Nephron (organoid): ENCODE measurements at regions not wholly inside any gene's neighbourhood (a gene's known extent, or its start where the extent isn't known, plus 50 kb on each side); places are given as distances from the start of the nearest gene placed in this dataset.

ENCODE experiments used
- H3K27ac Mint-ChIP-seq, 3 experiments: 2 replicates each; pipeline ENCODE4 v1.8.0; 2020; ENCODE audit warnings: mixed read lengths in 3 of 3, mild to moderate bottlenecking in 2 of 3, moderate library complexity in 1 of 3
- H3K27me3 Mint-ChIP-seq: 2 replicates; pipeline ENCODE4 v1.8.0; 2021; ENCODE audit warnings: low read depth, mild to moderate bottlenecking, moderate library complexity, mixed read lengths
- H3K36me3 Mint-ChIP-seq: 2 replicates; pipeline ENCODE4 v1.8.0; 2020; ENCODE audit warnings: low read depth, mixed read lengths
- H3K4me1 Mint-ChIP-seq: 2 replicates; pipeline ENCODE4 v1.8.0; 2020; ENCODE audit warnings: mixed read lengths
- H3K4me3 Mint-ChIP-seq, 3 experiments: 2 replicates each; pipeline ENCODE4 v1.8.0; 2020; ENCODE audit warnings: mild to moderate bottlenecking in 3 of 3, mixed read lengths in 3 of 3, moderate library complexity in 2 of 3
- H3K9me3 Mint-ChIP-seq: 2 replicates; pipeline ENCODE4 v1.8.0; 2020; ENCODE audit warnings: mixed read lengths
- TF ChIP-seq, protein P1 (sequence below), 3 experiments: fragments of 200-600 bp; sonication (generic); IDR thresholded peaks; one replicate each; pipeline ENCODE4 v1.5.0; 2021; ENCODE audit warnings: antibody characterized with exemption in 3 of 3; ENCODE audit not compliant: unreplicated experiment in 3 of 3

- H3K9me3 Mint-ChIP-seq, result peaks cover 16% of the 10 kb centered on the region
- H3K4me1 Mint-ChIP-seq, result peaks cover 18% of the 10 kb centered on the region
- no peak overlapping the region for H3K4me3 Mint-ChIP-seq
- H3K36me3 Mint-ChIP-seq, result no peaks in the 10 kb centered on the region
- H3K27ac Mint-ChIP-seq, result no peak overlapping the region
- TF ChIP-seq, protein P1, sequence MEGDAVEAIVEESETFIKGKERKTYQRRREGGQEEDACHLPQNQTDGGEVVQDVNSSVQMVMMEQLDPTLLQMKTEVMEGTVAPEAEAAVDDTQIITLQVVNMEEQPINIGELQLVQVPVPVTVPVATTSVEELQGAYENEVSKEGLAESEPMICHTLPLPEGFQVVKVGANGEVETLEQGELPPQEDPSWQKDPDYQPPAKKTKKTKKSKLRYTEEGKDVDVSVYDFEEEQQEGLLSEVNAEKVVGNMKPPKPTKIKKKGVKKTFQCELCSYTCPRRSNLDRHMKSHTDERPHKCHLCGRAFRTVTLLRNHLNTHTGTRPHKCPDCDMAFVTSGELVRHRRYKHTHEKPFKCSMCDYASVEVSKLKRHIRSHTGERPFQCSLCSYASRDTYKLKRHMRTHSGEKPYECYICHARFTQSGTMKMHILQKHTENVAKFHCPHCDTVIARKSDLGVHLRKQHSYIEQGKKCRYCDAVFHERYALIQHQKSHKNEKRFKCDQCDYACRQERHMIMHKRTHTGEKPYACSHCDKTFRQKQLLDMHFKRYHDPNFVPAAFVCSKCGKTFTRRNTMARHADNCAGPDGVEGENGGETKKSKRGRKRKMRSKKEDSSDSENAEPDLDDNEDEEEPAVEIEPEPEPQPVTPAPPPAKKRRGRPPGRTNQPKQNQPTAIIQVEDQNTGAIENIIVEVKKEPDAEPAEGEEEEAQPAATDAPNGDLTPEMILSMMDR (IDR thresholded peaks at IDR 0.05; ENCODE audit: unreplicated experiment in 3 of 3), result no peak
- peaks cover 12% of the 10 kb centered on the region for H3K27me3 Mint-ChIP-seq
These were observed 518.3 kb downstream of the MN1 start for GRCh38 chr22:27283240-27283639.

- Mint-ChIP-seq H3K36me3 (no peaks in the 10 kb centered on the region), H3K27me3 (peaks cover 12% of the 10 kb centered on the region), H3K27ac (no peak overlapping the region), H3K9me3 (peaks cover 13% of the 10 kb centered on the region), H3K4me3 (no peak overlapping the region), H3K4me1 (peaks cover 22% of the 10 kb centered on the region)
- TF ChIP-seq, protein P1 (IDR thresholded peaks at IDR 0.05; ENCODE audit: unreplicated experiment in 3 of 3), result no peak
These were observed 517.8 kb downstream of the MN1 start for GRCh38 chr22:27283714-27284113.

- Mint-ChIP-seq H3K4me3 (no peak overlapping the region), H3K4me1 (peaks cover 27% of the 10 kb centered on the region), H3K27ac (no peak overlapping the region), H3K27me3 (peaks cover 10% of the 10 kb centered on the region), H3K36me3 (no peaks in the 10 kb centered on the region), H3K9me3 (peaks cover 12% of the 10 kb centered on the region)
- TF ChIP-seq, protein P1 (IDR thresholded peaks at IDR 0.05; ENCODE audit: unreplicated experiment in 3 of 3), result no peak
These were observed 517.2 kb downstream of the MN1 start for GRCh38 chr22:27284324-27284723.

GRCh38 chr22:27286711-27287110 lies 514.8 kb downstream of the MN1 start:
- Mint-ChIP-seq H3K9me3 (peaks cover 6% of the 10 kb centered on the region), H3K36me3 (no peaks in the 10 kb centered on the region), H3K27me3 (peaks cover 8% of the 10 kb centered on the region), H3K27ac (peak overlapping the region; percentile 25 to 61 (median 57)), H3K4me1 (peaks cover 30% of the 10 kb centered on the region), H3K4me3 (no peak overlapping the region)
- TF ChIP-seq, protein P1 (IDR thresholded peaks at IDR 0.05; ENCODE audit: unreplicated experiment in 3 of 3), result no peak

DNA sequence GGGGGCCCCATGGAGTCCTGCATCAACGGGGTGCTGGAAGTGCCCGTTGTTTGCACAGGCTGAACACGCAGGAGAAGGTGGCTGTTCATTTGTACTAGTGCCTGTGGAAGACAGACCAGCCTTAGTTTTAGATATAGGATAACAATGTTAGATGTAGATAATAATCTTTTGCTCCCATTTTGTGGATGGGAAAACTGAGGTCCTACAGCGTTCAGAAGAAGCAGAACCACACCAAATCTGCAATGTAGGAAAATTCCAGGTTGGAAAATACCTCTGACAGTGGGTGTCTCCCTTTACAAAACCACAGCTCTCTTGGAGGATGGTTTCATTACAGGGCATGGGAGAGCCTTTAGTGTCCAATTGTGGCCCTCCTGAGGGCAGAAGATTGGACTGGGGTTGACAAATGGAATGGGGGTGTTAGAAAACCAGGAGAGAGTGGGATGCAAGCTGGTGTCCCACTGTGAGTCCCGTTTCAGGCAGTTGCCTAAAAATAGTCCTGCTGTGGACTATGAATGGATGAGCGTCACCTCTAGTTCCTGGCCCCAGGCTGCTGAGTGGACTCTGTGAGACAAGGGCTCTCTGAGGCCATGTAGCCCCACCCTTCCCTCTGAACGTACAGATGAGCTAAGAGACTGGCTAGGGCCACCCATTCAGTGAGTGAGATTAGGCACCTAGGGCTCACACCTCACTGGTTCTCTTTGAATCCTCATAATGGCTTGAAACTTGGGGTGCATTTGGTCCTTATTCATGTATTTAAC lies 508.8 kb downstream of the MN1 start:
- no peak overlapping the region for H3K27ac Mint-ChIP-seq
- TF ChIP-seq, protein P1 (IDR thresholded peaks at IDR 0.05; ENCODE audit: unreplicated experiment in 3 of 3), result no peak
- peaks cover 52% of the 10 kb centered on the region for H3K4me1 Mint-ChIP-seq
- H3K4me3 Mint-ChIP-seq, result no peak overlapping the region
- no peaks in the 10 kb centered on the region for H3K36me3 Mint-ChIP-seq
- H3K27me3 Mint-ChIP-seq, result peaks cover 18% of the 10 kb centered on the region
- H3K9me3 Mint-ChIP-seq, result no peaks in the 10 kb centered on the region
